ENCODE measurements at regions not wholly inside any gene's neighbourhood (a gene's known extent, or its start where the extent isn't known, plus 50 kb on each side); places are given as distances from the start of the nearest gene placed in this dataset.

DNA sequence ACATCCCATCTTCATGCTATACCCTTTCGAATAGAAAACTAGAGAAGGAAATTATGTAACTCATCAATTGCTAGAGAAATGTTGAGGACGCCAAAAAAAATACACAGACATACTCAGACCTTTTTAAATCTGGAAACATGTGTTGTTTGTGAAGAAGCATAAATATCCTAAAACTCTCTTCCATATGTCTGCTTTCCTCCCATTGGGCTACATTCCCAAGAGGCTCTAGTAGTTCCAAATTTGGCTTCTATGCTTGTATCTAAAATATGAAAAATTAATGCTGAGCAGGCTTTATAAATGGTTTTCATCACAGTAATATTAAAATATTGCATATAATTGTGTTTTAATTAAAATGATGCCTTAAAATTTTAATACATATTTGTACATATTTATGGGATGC is 297.9 kb upstream of the PSMD7 start:
- DNase-seq (ENCODE audit: low read depth in 2 of 2), result no peak
- Histone ChIP-seq H3K4me1 (ENCODE audit: control insufficient read depth, extremely low read depth, insufficient read depth, low read length) (no peaks in the 10 kb centered on the region), H3K79me2 (ENCODE audit: control insufficient read depth, insufficient read depth, low read length) (no peaks in the 10 kb centered on the region), H3K27me3 (ENCODE audit: control insufficient read depth, insufficient read depth, low read length) (no peaks in the 10 kb centered on the region), H2AFZ (ENCODE audit: low read length) (no peak overlapping the region), H3K4me3 (replicated peaks in 1 of 4; ENCODE audit: control extremely low read depth in 1 of 4, insufficient read depth in 1 of 4, low read depth in 3 of 4, low read length in 4 of 4) (no peak overlapping the region), H3K9ac (ENCODE audit: insufficient read depth, low read length) (no peak overlapping the region), H3K27ac (ENCODE audit: insufficient read depth, low read length) (no peak overlapping the region), H3K4me2 (ENCODE audit: extremely low read depth, insufficient read depth, low read length) (no peak overlapping the region), H3K36me3 (ENCODE audit: control insufficient read depth, insufficient read depth, low read length) (no peaks in the 10 kb centered on the region), H4K20me1 (ENCODE audit: control insufficient read depth, extremely low read depth, insufficient read depth, low read length) (no peaks in the 10 kb centered on the region), H3K9me3 (ENCODE audit: control insufficient read depth, insufficient read depth, low read depth, low read length) (no peaks in the 10 kb centered on the region)
- no peak for TF ChIP-seq CTCF (conservative IDR thresholded peaks at IDR 0.05 in 1 of 2, IDR thresholded peaks at IDR 0.05 in 1 of 2; ENCODE audit: low read depth in 1 of 2, low read length in 2 of 2)
- no peak for TF ChIP-seq EZH2 (IDR thresholded peaks at IDR 0.05; ENCODE audit: low read length, missing control alignments)

- Histone ChIP-seq H3K9me3 (ENCODE audit: control insufficient read depth, insufficient read depth, low read depth, low read length) (no peaks in the 10 kb centered on the region), H3K4me3 (replicated peaks in 1 of 4; ENCODE audit: control extremely low read depth in 1 of 4, insufficient read depth in 1 of 4, low read depth in 3 of 4, low read length in 4 of 4) (no peak overlapping the region), H3K9ac (ENCODE audit: insufficient read depth, low read length) (no peak overlapping the region), H4K20me1 (ENCODE audit: control insufficient read depth, extremely low read depth, insufficient read depth, low read length) (no peaks in the 10 kb centered on the region), H2AFZ (ENCODE audit: low read length) (no peak overlapping the region), H3K27me3 (ENCODE audit: control insufficient read depth, insufficient read depth, low read length) (no peaks in the 10 kb centered on the region), H3K79me2 (ENCODE audit: control insufficient read depth, insufficient read depth, low read length) (no peaks in the 10 kb centered on the region), H3K27ac (ENCODE audit: insufficient read depth, low read length) (no peak overlapping the region), H3K4me1 (ENCODE audit: control insufficient read depth, extremely low read depth, insufficient read depth, low read length) (no peaks in the 10 kb centered on the region), H3K4me2 (ENCODE audit: extremely low read depth, insufficient read depth, low read length) (no peak overlapping the region), H3K36me3 (ENCODE audit: control insufficient read depth, insufficient read depth, low read length) (no peaks in the 10 kb centered on the region)
- no peak for TF ChIP-seq CTCF (conservative IDR thresholded peaks at IDR 0.05 in 1 of 2, IDR thresholded peaks at IDR 0.05 in 1 of 2; ENCODE audit: low read depth in 1 of 2, low read length in 2 of 2)
- no peak for TF ChIP-seq EZH2 (IDR thresholded peaks at IDR 0.05; ENCODE audit: low read length, missing control alignments)
- no peak for DNase-seq (ENCODE audit: low read depth in 2 of 2)
Measured at GRCh38 chr16:73997971-73998370, 298.6 kb upstream of the PSMD7 start.

DNA sequence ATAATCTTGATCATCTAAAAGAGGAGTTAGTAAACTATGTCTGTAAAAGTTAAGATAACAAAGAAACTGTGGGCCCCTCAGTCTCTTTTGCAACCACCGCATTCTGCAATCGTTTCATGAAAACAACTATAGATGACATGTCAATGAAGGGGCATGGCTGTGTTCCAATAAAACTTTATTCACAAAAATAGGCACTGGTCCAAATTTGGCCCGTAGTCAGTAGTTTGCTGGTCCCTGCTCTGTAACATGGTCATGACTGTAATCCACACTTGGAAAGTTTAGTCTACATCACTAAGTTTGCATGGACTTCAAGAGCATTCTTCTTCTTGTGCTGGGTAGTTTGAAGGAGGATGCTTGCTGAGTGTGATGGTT is 299.3 kb upstream of the PSMD7 start:
- H3K4me3 ChIP-seq (replicated peaks in 1 of 4; ENCODE audit: control extremely low read depth in 1 of 4, insufficient read depth in 1 of 4, low read depth in 3 of 4, low read length in 4 of 4), result no peak overlapping the region
- no peak overlapping the region for H2AFZ ChIP-seq (ENCODE audit: low read length)
- no peaks in the 10 kb centered on the region for H3K79me2 ChIP-seq (ENCODE audit: control insufficient read depth, insufficient read depth, low read length)
- H4K20me1 ChIP-seq (ENCODE audit: control insufficient read depth, extremely low read depth, insufficient read depth, low read length), result no peaks in the 10 kb centered on the region
- no peaks in the 10 kb centered on the region for H3K36me3 ChIP-seq (ENCODE audit: control insufficient read depth, insufficient read depth, low read length)
- no peak overlapping the region for H3K9ac ChIP-seq (ENCODE audit: insufficient read depth, low read length)
- TF ChIP-seq CTCF (conservative IDR thresholded peaks at IDR 0.05 in 1 of 2, IDR thresholded peaks at IDR 0.05 in 1 of 2; ENCODE audit: low read depth in 1 of 2, low read length in 2 of 2) (no peak), EZH2 (IDR thresholded peaks at IDR 0.05; ENCODE audit: low read length, missing control alignments) (no peak)
- H3K4me1 ChIP-seq (ENCODE audit: control insufficient read depth, extremely low read depth, insufficient read depth, low read length), result no peaks in the 10 kb centered on the region
- no peak for DNase-seq (ENCODE audit: low read depth in 2 of 2)
- no peak overlapping the region for H3K4me2 ChIP-seq (ENCODE audit: extremely low read depth, insufficient read depth, low read length)
- no peak overlapping the region for H3K27ac ChIP-seq (ENCODE audit: insufficient read depth, low read length)
- H3K27me3 ChIP-seq (ENCODE audit: control insufficient read depth, insufficient read depth, low read length), result no peaks in the 10 kb centered on the region
- no peaks in the 10 kb centered on the region for H3K9me3 ChIP-seq (ENCODE audit: control insufficient read depth, insufficient read depth, low read depth, low read length)

Data from fibroblast of lung (primary cell).